GM19372 (cell line): ENCODE measurements at regions not wholly inside any gene's neighbourhood (a gene's known extent, or its start where the extent isn't known, plus 50 kb on each side); places are given as distances from the start of the nearest gene placed in this dataset.
"Not testable (repeated sequence)": the region's sequence is repeated elsewhere in the genome, so short reads cannot be mapped to it uniquely, and the experiment has no call there.

Experiments used
- ATAC-seq: cut with Tn5 transposase; IDR thresholded peaks from one replicate; pipeline ENCODE4 v1.9.1; 2021; ENCODE audit warnings: mild to moderate bottlenecking, low read depth, moderate library complexity; ENCODE audit not compliant: unreplicated experiment

GRCh38 chr19:31444931-31445330 is 95.7 kb upstream of the TSHZ3 start:
- ATAC-seq, result no peak

- ATAC-seq, result no peak
Observed at GRCh38 chr19:31445406-31445805, 96.2 kb upstream of the TSHZ3 start.

GRCh38 chr19:31448221-31448657 is 99.0 kb upstream of the TSHZ3 start:
- ATAC-seq, result no peak

- no peak for ATAC-seq
Observed at GRCh38 chr19:31449379-31449778, 100.1 kb upstream of the TSHZ3 start.

- ATAC-seq, result no peak
Observed at GRCh38 chr19:31450696-31451095, 101.5 kb upstream of the TSHZ3 start.

- no peak for ATAC-seq
Observed at GRCh38 chr19:31451686-31452330, 102.6 kb upstream of the TSHZ3 start.

GRCh38 chr19:31459430-31459829 is 110.2 kb upstream of the TSHZ3 start:
- ATAC-seq, result no peak

GRCh38 chr19:31461814-31462539 is 112.7 kb upstream of the TSHZ3 start:
- no peak for ATAC-seq

GRCh38 chr19:31470229-31470939 is 121.1 kb upstream of the TSHZ3 start:
- no peak for ATAC-seq

- ATAC-seq, result no peak
Observed at GRCh38 chr19:31470952-31471351, 121.7 kb upstream of the TSHZ3 start.

GRCh38 chr19:31478241-31478640 is 129.0 kb upstream of the TSHZ3 start:
- ATAC-seq, result no peak

- ATAC-seq, result no peak
Observed at GRCh38 chr19:31483226-31483857, 134.1 kb upstream of the TSHZ3 start.

- ATAC-seq, result not testable (repeated sequence)
Observed at GRCh38 chr19:31484858-31485410, 135.7 kb upstream of the TSHZ3 start.

GRCh38 chr19:31485472-31485871 is 136.2 kb upstream of the TSHZ3 start:
- no peak for ATAC-seq

GRCh38 chr19:31491242-31491641 is 142.0 kb upstream of the TSHZ3 start:
- ATAC-seq, result no peak

- no peak for ATAC-seq
Observed at GRCh38 chr19:31492050-31492449, 142.8 kb upstream of the TSHZ3 start.

GRCh38 chr19:31496076-31496475 is 146.8 kb upstream of the TSHZ3 start:
- ATAC-seq, result no peak

GRCh38 chr19:31497709-31498108 is 148.5 kb upstream of the TSHZ3 start:
- no peak for ATAC-seq

GRCh38 chr19:31498781-31499180 is 149.5 kb upstream of the TSHZ3 start:
- no peak for ATAC-seq

- ATAC-seq, result no peak
Observed at GRCh38 chr19:31499281-31500196, 150.3 kb upstream of the TSHZ3 start.
